SHP77 treated with DMSO at 0.1 percent for 48 hours (cell line): ENCODE measurements at regions not wholly inside any gene's neighbourhood (a gene's known extent, or its start where the extent isn't known, plus 50 kb on each side); places are given as distances from the start of the nearest gene placed in this dataset.

Source experiments
- DNase-seq: peaks from one replicate; lab custom pipeline; 2025; lab: John Stamatoyannopoulos, UW

DNA sequence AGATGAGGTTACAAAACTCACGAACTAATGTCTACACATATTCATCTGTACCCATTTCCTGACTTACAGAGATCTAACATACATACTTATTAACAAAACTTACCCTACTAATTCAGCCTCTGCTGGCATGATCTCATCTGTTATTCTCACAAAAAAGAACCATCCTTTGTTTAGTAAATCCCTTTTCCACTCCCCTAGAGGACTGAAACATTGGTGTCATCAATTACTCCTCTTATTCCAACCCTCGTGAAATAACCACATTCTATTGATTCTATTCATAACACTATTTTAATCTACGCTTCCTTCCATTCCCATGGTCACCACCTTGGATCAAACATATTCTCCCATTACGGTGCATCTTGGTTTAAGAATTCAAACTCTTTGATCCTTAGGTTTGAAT is 505.9 kb downstream of the SI start:
- DNase-seq: no peak

DNA sequence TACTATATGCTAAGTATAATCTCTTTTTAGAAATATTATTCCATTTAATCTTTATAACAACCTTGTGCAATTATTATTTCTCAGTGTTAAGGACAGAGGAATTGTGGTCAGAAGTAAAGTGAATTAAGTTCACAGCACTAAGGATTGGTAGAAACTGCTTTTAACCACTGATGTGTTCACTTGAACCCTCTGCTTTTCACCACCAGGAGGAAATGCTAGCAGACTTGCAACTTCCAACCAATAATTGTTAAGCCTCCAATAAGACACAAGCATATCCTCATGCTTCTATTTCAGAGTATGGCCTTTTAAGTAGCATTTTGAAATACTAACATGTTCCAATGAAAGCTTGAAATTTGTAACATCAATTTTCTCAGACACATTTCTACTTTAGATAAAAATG is 527.4 kb downstream of the SI start:
- DNase-seq: no peak

DNA sequence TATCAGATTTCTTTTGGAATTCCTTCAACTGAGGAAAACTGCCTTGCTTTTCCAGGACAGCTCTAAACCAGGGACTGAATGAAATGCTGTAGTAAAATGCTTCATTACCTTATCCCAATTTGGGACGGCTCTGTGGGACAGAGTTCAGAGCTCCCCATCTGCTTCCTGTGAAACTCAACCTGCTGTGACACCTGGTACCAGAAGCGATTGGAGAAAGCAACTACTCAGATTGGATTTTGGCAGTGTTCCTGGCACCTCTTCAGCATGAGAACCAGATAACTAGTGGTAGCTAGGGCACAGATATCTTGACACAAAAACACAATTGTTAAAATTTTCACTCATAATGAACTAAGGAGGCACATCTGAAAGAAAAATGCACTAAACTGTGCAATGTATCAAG is 539.1 kb downstream of the SI start:
- no peak for DNase-seq

DNA sequence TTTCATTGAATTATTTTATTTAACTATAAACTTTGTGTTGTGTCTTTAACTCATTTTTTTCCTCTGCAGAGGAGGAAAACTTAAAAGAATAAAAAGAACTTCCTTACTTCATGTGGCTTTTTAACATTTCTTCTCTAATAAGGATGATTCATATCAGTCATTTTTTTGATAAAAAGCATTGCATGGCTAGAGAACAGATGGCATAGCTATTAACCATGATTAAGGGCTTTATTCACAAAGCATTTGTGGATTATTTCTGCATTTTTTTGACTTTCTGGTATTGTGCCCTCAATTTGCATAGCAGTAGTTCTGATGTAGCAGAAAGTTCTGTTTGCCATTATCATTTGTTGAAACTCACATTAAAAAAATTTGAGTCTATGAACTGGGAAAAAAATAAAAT is 540.8 kb downstream of the SI start:
- no peak for DNase-seq

DNA sequence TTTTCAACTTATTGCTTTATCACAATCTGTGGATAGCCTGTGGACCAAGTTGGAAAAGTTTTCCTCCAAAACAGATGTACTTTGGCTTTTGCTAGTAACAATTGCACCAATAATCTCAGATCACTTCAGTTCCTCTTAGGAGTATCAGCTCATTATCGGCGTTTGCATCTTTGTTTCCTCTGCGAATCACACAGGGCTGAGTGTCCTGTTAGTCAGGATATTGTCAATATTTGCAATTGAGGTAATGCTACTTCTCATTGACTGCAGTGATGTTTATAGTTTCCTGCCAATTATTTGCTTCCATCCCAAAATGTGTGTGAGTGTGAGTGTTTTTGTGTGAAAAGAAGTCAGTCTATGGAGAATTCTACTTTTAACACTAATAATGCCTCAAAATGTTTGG is 545.0 kb downstream of the SI start:
- DNase-seq: peak; percentile 71

DNA sequence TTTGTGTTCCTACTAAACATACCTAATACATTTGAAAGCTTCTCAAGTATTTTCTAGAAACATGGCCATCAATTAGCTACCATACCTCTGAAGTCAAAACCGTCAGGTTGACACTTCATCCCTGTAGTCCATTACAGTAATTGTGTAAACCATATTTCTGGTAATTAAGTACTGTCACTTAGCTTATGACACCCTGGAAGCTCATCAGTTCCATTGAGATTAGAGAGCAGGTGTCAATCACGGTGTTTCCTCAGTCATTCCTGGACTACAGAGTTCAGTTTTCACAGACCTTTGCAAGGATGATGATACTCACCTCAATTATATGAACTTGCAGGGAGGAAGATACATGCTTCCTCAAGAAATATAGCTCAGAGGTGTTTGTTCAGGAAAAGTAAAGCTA is 552.0 kb downstream of the SI start:
- no peak for DNase-seq

DNA sequence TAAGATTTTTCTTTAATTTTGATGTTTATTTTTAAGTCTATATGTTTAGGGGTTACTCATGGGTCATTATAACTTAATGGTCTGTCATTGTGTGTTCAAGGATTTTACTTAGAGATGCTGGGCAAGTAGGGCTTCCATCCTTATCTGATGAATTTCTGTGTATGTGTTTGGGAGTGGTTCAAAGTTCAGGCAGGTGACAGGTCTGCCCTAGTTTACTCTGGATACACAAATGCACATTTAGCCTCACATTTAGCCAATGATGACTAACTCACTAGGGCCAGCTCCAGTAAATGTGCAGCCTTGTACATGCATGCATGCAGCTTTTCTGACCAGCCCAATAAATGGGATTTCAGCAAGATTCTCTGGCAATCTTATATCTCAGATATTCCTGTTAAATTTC is 554.1 kb downstream of the SI start:
- no peak for DNase-seq

DNA sequence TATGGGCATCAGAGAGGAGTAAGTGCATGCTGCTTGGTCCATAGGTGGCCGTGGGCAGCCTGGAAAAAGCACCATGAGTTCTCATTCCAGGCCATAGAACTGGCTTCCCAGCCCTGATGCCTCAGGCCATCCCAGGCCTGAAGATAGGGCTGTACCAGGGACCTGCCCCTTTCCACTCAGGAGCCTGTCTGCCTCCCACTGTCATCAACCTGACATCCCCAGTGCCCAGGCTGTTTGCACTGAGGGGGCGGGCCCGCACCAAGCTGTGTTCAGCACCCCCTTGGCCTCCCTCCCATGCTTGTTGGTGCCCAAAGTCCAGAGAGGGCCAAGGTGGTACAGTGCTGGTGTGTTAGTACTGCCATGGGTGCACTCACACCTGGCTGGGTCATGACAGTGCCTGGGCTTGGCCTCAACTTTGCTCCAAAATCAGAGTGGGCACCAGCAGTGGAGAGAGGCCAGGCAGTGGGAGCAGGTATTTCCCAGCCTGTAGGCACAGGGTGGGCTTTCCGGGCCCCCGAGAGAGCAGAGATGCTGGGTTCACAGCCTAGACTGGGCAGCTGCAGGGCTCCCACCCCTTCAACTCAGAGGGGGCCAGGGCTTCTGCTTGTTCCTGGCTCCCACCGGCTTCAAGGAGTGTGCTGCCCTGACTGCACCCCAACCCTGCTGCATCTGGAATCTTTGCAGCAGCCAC is 556.1 kb downstream of the SI start:
- DNase-seq: no peak

DNA sequence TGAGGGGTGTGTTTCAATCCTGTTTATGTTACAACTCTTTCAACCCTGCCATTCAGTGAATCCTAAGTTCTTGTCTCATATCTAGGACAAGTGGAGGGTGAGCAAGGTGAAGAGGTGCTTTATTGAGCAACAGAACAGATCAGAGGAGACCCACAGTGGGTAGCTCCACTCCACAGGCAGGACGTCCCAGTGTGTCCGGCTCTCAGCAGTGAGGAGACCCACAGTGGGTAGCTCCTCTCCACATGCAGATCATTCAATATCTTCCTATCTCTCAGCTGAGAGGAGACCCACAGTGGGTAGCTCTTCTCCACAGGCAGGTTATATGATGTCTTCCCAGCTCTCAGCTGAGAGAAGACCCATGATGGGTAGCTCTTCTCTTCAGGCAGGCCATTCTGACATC is 556.7 kb downstream of the SI start:
- no peak for DNase-seq

DNA sequence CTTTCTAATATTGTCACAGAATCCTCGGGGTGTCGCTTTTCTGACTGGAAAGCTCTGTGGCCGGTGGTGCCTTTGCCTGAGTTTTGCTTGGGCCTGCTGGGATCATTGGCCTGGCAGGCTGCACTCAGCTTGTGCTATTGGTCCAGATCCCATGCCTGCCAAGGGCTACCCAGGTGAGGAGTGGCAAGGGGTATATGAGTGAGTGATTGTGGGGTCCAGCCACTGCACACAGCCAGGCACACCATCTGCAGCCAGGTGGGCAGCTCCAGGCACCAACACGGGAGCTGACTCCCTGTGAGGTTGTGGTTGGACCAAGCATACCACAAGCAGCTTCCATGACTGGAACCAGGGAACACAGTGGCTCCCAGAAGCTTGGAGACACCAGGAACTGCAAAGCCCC is 557.2 kb downstream of the SI start:
- DNase-seq: no peak

DNA sequence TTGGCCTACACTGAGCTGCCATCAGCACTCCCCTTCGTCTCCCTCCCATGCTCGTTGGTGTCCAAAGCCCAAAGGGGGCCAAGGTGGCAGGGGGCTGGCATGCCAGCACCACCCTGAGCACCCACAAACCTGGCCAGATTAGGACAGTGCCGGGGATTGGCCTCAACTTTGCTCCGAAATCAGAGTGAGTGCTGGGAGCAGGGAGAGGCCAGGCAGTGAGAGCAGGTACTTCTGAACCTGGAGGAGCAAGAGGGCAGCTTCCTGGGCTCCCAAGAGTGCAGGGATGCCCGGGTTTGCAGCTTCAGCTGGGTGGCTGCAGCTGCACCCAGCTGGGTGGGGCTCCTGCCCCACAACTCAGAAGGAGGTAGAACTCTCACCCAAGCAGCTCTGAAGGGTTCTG is 563.0 kb downstream of the SI start:
- DNase-seq: no peak

DNA sequence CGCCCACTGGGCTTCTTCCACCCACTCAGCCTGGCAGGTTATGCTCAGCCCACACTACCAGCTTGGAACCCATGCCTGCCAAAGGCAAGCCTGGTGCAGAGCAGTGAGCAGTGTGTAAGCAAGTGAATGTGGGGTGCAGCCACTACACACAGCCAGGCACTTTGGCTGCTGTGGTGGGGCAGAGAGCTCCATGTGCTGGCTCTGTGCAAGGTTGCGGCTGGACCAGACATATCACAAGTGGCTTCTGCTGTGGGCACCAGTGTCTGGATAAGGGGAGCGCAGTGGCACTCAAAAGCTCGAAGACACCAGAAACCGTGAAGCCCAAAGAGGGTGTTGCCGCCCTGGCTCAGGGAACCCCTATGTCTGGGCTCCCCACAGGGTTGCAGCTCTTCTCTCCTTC is 563.7 kb downstream of the SI start:
- no peak for DNase-seq

DNA sequence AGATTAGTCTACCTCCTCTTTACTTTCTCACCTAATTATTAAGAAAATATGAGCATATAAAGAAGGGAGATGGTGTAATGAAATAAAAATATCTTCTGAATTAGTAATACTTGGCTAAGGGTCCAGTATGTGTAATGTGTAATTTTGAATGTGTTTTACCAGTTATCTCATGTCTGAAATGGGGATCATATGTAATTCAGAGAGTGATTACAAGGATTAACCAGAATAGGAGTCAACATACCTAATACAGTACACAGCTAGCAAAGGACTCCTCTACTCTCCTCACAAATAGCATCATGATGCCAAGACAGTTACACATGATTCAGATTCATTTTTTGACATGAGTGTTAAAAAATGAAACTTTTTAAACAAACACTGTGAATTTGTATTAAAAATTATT is 570.4 kb downstream of the SI start:
- DNase-seq: no peak

DNA sequence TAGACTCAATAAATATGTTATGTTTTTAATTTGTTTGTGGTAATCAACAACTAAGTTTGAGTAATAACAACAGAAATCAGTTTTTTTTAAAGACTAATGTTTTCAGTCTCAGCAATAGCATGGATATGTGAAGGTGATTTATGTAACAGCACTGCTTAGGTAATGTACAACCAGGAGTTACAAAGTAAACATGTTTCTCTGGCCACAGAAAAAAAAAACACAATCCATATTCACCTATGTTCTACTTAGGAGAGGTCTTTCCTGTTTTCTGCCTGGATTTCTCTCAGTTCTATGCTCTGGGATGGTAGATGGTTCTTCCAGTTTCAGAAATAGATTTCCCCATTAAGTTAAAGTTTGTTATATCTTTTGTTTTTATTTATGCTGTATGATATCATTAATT is 579.4 kb downstream of the SI start:
- DNase-seq: no peak

DNA sequence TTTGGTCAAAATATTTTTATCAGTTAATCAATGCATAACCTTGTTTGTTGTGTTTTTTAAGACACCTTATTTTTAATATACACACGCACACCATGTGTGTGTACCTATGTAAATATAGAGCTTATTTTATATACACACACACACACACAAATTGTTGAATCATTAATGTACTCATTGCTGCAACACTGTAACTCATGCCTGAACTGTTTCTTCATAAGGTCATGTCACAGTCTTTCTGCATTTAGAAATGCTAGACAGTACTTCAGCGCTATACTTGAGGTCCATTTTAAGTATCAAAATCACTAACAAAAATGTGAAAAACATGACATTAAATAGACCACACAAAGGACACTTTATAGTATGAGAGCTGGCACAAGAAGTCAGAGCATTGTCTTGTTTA is 589.4 kb downstream of the SI start:
- DNase-seq: no peak

DNA sequence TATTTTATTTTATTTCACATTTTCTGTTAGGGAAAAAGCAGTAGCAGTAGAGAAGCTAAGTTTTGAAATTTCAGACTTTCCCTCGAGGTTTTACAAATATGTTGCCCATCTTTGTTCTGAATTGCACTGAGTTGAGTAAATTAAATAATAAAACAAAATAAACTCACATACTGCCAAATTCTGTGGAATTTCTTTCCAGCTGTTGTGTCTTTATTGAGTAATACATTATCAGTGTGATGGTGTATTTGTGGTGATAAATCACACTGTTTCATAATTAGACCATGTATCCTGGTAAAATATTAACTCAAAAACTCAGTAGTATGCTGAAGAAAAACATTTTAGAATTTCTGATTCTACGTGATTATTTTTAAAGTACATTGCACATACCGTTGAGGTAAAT is 592.1 kb downstream of the SI start:
- DNase-seq: no peak

DNA sequence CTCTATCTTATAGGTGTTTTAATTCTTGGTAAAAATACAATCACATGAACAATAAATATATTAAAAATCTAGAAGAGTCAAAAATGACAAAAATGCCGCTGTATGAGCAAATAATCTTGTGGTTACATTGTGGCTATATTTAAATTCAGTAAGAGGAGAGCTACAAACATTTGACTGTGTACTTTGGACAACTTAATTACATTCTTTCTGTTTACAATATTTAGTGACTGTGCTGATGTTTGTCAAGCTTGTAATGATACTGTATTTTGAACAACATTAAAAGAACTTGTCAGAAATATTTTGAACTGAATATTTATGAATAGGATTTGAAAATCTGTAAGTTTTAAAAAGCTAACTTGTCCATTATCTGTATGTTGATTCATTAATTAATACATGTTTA is 598.3 kb downstream of the SI start:
- no peak for DNase-seq

DNA sequence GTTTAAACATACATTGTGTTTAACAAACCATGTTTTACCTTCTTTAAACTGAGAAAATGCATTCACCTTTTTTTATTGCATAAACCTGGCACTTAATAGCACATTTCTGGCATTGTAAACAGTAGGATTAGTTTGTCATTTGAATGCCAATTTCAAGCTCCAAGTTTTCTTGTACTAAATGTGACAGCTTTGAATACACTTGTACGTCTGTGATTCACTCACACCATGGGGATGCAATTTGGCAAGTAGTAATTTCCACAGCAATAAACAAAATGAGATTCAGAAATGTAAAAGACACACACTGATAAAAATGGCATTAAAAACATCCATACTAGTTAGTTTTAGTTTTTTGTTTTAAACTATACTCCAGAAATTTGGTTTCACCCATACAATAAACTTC is 598.9 kb downstream of the SI start:
- no peak for DNase-seq

DNA sequence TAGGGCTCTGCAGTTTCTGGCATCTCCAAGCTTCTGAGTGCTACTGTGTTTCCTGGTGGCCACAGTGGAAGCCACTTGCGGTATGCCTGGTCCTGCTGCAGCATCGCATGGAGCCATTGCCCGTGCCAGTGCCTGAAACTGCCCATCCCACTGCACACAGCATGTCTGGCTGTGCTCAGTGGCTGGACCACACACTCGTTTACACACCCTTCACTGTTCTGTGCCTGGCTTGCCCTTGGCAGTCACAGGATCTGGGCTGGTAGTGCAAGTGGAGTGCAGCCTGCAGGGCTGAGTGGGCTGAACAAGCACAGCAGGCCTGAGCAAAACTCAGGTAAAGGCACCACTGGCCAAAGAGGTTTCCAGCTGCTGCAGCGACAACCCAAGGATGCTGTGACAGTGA is 600.0 kb downstream of the SI start:
- no peak for DNase-seq

DNA sequence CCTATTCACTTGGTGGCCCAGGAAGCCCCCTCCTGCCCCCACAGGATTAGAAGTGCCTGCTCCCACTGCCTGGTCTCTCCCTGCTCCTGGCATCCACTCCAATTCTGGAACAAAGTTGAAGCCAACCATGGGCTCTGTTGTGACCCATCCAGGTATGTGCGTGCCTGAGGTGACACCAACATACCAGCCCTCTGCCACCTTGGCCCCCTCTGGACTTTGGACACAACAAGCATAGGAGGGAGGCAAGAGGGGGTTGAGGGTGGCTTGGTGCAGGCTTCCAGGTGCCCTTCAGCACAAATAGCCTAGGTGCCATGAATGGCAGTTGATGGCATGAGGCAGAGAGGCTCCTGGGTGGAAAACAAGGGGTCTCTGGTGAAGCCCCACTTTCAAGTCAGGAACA is 600.9 kb downstream of the SI start:
- DNase-seq: no peak

DNA sequence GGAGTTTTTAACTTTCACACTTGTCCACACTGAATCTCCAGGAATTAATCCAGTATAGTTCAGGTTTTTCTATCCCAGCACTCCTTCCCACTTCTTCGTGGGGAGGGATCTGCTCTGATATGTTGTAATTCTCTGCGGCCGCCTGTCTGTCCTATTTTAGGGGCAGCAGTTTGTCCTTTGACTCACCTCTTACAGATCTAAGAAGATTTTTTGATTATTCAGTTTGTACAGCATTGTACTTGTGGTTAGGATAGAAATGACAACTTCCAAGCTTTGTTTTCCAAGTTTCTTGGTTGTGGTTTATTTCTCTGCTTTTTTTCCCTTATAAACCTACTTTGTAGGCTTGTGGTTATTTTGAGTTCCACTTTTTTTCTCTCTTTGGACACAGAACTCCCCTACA is 601.7 kb downstream of the SI start:
- no peak for DNase-seq

DNA sequence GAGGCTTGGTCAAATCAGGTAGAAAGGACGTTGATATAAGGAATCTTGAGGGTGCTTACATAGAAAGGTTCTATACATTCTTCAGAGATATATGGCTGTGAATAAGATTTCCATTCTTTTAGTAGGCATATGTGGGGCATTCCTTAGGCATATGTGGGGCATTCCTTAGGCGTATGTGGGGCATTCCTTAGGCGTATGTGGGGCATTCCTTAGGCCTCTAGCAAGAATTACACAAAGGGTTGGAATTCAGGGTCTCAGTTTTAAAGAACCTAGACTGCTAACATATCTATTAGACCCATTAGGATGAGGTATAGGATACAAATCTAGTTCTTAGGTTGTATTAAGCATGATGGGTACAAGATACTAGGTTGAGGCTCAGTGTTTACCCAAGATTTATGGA is 607.8 kb downstream of the SI start:
- no peak for DNase-seq

DNA sequence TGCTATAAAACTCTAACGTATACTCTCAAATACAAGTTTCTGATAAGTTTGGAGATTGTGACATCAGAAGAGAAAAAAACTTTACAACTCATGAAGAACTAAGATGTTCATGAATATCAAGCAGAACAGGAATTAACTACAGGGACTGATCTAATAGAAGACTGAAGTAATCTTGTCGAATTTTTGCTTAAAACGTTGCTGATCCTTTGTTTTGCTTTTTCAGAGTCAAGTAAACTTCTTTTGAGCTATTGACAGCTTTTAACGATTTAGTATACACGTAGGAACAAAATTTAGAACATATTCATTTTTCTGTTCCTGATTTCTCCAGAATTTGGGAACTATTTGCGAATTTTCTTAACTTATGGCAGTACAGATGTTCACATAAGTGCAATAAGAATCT is 610.2 kb downstream of the SI start:
- DNase-seq: no peak

DNA sequence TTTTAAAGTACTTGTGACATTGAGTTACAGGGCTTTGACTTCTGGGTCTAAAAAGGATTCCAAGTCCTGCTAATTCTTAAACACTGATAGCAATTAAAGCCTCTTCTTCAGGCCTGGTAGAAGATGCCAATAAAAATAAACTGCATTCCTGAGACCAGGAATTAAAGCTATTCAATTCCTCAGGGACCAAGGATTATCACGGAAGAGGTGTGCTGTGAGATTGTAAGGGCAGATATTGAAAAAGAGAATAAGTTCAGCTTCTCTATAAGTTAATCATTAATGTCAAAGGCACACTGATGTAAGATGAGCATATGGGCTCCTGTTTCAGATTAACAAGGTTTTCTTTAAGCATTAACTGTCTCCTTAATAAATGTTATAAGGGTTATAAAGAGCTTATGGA is 611.3 kb downstream of the SI start:
- DNase-seq: no peak

DNA sequence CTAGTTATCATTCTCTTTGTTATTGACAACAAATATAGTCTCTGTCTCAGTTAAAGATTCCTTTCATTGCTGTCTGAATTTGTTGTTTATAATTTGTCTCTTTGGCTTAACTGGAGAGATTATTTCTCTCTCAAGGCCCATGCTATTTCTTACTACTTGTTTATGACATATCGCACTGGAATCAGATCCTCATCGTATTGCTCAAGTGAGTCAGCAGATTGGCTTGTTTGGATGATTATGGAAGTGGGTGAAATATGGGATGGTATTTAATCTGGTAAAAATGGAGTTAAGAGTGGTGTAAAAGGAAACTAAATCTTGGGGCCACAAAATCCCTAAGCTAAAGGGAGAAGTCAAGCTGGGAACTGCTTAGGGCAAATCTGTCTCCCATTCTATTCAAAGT is 613.1 kb downstream of the SI start:
- no peak for DNase-seq
